ENCODE measurements at regions not wholly inside any gene's neighbourhood (a gene's known extent, or its start where the extent isn't known, plus 50 kb on each side); places are given as distances from the start of the nearest gene placed in this dataset.

DNA sequence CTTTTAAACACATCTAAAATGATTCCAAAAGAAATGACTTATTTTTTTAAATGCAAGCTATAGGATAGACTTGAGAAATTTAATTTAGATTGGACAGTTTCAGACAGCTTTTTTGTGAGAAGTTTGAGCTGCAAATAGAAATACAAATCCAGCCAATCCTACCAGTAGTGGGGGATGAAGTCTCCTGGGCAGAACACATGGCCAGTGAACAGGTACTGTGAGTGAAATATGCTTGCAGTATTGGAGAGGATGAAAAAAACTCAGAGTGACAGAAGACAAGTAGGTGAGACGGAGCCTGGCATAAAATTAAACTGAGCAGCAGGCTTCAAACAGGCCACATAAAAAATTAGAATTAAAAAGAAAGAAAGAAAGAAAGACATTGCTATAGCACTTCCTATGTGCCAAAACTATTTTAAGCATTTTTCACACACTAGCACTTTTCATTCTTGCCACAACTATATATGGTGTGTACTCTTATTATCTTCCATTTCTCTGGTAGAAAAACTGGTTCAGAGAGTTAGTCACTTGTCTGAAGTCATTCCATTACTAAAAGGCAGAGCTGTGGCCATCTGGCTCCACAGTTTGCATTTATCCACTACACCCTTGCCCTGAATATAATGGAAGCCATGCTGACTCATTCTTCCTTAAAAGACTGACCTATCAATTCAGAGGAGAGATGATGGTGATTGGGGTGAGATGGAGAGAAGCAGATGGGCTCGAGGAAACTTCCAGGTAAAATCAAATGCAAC lies 310.2 kb upstream of the CTNND2 start (continued):
- no peak for TF ChIP-seq TAF7 (optimal IDR thresholded peaks at IDR 0.05; ENCODE audit: borderline replicate concordance, low read depth, low read length)
- no peak for TF ChIP-seq EZH2 (IDR thresholded peaks at IDR 0.05; ENCODE audit: low read depth, low read length, severe bottlenecking)

All from H1 (cell line).